ENCODE measurements at regions not wholly inside any gene's neighbourhood (a gene's known extent, or its start where the extent isn't known, plus 50 kb on each side); places are given as distances from the start of the nearest gene placed in this dataset.

GRCh38 chr10:111836064-111836463, 347.5 kb downstream of the GPAM start:
- H3K4me2 ChIP-seq (ENCODE audit: insufficient read depth, low read length), result no peak overlapping the region
- POLR2A ChIA-PET, result no interaction called here
- DNase-seq (ENCODE audit: low read depth, low spot score) (no peak), FAIRE-seq (no peak)
- intact Hi-C loops (cut with micrococcal nuclease), result no loop called here
- no peak overlapping the region for H3K27ac ChIP-seq (ENCODE audit: insufficient read depth, low read depth, low read length)
- H3K36me3 ChIP-seq (ENCODE audit: control insufficient read depth in 2 of 2, extremely low read depth in 1 of 2, insufficient read depth in 2 of 2, low read length in 2 of 2), result no peaks in the 10 kb centered on the region
- H3K79me2 ChIP-seq (ENCODE audit: control insufficient read depth, insufficient read depth, low read length), result no peaks in the 10 kb centered on the region
- H3K9me1 ChIP-seq (replicated peaks; ENCODE audit: control insufficient read depth, extremely low read depth, insufficient read depth, low read length), result no peaks in the 10 kb centered on the region
- no TSS peak for BruUV-seq (replicated peaks)
- CTCF ChIA-PET, result no interaction called here
- TF ChIP-seq JUN (IDR thresholded peaks at IDR 0.05; ENCODE audit: borderline replicate concordance, insufficient read depth, insufficient read length, low read depth) (no peak), FOS (IDR thresholded peaks at IDR 0.05; ENCODE audit: borderline replicate concordance, insufficient read depth, low read length) (no peak), CTCF (IDR thresholded peaks at IDR 0.05; ENCODE audit: extremely low read depth in 1 of 2, insufficient read depth in 1 of 2, low read depth in 1 of 2, low read length in 2 of 2) (no peak), GATA2 (IDR thresholded peaks at IDR 0.05; ENCODE audit: insufficient read depth, insufficient read length, low read depth, low read length) (no peak), POLR2A (IDR thresholded peaks at IDR 0.05; ENCODE audit: low read depth, low read length) (no peak), MAX (IDR thresholded peaks at IDR 0.05; ENCODE audit: insufficient read depth, insufficient read length) (no peak), MYC (IDR thresholded peaks at IDR 0.05; ENCODE audit: low read depth, low read length) (no peak), POLR2AphosphoS5 (IDR thresholded peaks at IDR 0.05; ENCODE audit: insufficient read depth, low read depth, low read length) (no peak), EZH2 (IDR thresholded peaks at IDR 0.05; ENCODE audit: borderline replicate concordance, low read depth, low read length, severe bottlenecking) (no peak)
- no peaks in the 10 kb centered on the region for H4K20me1 ChIP-seq (replicated peaks; ENCODE audit: control insufficient read depth, extremely low read depth, insufficient read depth, low read length)
- no peaks in the 10 kb centered on the region for H3K9me3 ChIP-seq (replicated peaks; ENCODE audit: control insufficient read depth, insufficient read depth, low read length)
- H3K4me1 ChIP-seq (ENCODE audit: control insufficient read depth, extremely low read depth, insufficient read depth, low read length), result no peaks in the 10 kb centered on the region
- H3K4me3 ChIP-seq (replicated peaks in 1 of 3; ENCODE audit: insufficient read depth in 1 of 3, low read depth in 1 of 3, low read length in 3 of 3), result no peak overlapping the region
- dilution Hi-C loops (cut with MboI; ENCODE audit: extremely low pct_ligation_motif_present, low sequenced_read_pairs), result no loop called here
- H2AFZ ChIP-seq (ENCODE audit: low read depth, low read length), result no peak overlapping the region
- no peak overlapping the region for H3K9ac ChIP-seq (replicated peaks; ENCODE audit: extremely low read depth, insufficient read depth, low read length)
- H3K27me3 ChIP-seq (ENCODE audit: control insufficient read depth in 2 of 2, insufficient read depth in 2 of 2, low read length in 2 of 2), result no peaks in the 10 kb centered on the region

Measured in endothelial cell of umbilical vein (primary cell).